GM21825 (cell line): ENCODE measurements at regions not wholly inside any gene's neighbourhood (a gene's known extent, or its start where the extent isn't known, plus 50 kb on each side); places are given as distances from the start of the nearest gene placed in this dataset.
"Not testable (repeated sequence)": the region's sequence is repeated elsewhere in the genome, so short reads cannot be mapped to it uniquely, and the experiment has no call there.

Experiments used
- ATAC-seq: cut with Tn5 transposase; IDR thresholded peaks from one replicate; pipeline ENCODE4 v1.9.1; 2021; ENCODE audit warnings: mild to moderate bottlenecking, moderate library complexity; ENCODE audit not compliant: unreplicated experiment

DNA sequence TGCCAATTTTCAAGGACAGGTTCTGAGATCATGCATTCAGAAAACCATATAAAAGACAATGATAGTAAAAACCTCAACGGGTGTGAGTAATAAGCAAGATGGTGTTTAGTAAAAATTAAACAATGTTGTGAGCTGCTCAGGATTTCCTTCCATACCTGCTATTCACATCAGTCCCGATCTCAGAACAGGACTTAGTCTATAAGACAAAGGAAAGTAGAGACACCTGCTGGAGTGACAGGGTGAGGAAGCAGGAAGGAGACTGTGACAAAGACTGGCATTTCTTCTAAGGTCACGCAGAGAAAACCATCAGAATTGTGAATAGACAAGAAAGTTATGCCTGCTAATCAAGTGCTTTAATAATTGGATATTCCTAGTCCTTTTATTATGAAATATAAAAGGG is 648.0 kb downstream of the DACH1 start:
- ATAC-seq = no peak

DNA sequence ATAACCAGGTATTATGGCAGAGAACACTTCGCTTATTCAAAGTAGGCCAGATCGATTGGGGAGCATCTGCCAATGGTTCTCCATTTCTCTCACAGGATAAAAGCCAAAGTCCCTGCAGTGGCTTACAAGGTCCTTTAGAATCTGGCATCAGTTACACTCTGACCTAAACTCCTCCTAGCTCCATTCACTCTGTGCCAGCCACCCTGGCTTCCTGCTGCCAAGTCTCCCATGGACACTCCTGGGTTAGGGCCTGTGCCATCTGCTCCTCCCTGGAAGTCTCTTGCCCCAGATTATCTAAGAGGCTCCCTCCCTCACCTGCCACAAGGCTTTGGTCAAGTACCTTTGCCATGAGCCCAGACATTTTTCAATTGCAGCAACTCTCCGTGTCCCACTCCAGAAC is 649.2 kb downstream of the DACH1 start:
- no peak for ATAC-seq

DNA sequence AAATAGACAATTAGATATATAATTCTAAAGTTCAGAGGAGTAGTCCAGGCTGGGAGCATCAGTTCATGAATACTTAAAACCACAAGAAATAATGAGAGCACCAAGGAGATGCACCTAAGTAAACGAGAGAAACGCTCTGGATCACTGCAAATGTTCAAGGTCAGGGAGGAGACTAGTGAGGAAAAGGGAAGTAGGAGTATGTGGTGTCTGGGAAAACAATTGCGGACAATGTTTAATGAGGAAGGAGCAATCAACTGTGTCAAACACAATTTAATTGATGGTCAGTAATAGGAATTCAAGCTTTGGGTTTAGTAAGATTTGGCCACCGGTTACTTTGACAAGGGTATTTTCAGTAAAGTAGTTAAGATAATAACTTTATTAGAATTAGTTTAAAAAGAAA is 652.2 kb downstream of the DACH1 start:
- no peak for ATAC-seq

DNA sequence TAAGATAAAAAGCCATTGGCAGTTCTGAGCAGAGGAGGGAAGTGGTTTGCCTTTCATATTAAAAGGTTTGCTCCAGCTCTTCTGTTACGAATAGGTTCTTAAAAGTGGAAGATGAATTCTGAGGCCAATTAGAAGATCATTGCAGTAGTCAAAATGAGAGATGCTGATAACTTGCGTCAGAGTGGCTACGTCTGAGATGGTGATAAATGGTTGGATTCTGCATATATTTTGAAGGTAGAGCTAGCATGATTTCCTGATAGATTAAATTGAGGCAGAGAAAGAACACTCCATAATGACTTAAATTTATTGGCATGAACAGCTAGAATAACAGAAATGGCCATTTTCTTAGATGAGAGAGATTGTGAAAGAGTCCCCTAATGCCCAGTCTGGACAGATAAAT is 652.6 kb downstream of the DACH1 start:
- ATAC-seq = no peak

DNA sequence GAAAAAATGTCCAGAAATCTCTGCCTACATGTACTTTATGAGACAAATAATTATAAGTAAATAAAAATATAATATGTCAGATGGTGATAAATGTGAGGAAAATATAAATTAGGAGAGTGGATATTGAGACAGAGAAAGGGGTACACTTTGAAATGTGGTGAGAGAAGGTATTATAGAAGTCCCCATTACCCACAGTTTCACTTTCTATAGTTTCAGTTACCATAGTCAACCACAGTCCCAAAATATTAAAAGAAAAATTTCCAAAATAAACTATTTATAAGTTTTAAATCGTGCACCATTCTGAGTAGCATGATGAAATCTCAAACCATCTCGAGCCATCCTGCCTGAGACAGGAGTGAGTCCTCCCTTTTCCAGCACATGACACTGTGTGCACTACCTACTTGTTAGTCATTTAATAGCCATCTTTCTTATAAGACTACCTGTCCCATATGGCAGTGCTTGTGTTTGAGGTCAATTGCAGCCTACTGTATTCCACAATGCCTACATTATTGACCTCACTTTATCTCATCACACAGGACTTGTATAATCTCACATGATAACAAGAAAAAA is 653.7 kb downstream of the DACH1 start:
- no peak for ATAC-seq

DNA sequence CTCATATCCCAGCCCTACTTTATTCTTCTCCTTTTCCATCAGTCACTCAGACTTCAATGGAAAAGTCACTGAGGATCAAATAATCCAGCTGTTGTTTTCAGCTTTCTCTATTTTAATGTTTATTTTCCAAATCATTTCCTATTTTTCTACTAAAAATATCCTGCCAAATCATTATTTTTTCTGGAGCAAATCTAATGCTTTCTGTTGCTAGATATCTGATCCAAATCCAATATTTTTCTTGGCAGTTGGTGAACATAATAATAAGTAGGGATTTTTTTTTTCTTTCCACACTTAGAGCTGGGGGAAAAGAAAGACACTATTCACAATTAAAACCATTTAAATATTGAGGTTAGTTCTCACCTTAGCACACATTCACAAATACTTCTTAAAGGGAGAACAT is 656.1 kb downstream of the DACH1 start:
- no peak for ATAC-seq

DNA sequence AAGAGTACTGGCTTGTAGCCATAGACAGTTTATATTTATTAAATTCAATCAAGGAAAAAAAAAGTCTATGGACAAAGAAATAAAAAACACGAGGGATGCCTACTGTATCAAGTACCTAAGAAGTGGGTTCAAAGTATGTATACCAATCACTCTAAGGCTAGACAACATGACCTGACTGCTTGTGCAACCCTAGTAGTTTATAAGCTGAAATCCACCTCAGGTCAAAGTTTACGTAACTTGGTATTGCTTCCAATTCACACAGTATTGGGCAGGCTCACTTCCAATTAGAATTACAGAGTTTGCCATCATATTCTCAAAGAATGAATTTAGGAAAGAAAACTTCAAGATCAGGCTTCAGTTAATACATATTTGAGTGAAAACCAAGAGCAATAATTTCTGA is 657.8 kb downstream of the DACH1 start:
- ATAC-seq = no peak

DNA sequence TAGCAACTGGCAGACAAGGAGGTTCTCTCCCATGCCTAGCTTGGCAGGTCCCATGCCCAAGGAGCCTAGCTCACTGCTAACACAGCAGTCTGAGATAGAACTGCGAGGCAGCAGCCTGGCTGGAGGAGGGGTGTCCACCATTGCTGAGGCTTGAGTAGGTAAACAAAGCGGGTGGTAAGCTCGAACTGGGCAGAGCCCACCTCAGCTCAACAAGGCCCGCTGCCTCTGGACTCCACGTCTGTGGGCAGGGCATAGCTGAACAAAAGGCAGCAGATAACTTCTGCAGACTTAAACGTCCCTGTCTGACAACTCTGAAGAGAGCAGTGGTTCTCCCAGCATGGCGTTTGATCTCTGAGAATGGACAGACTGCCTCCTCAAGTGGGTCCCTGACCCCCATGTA is 682.4 kb downstream of the DACH1 start:
- ATAC-seq = not testable (repeated sequence)

DNA sequence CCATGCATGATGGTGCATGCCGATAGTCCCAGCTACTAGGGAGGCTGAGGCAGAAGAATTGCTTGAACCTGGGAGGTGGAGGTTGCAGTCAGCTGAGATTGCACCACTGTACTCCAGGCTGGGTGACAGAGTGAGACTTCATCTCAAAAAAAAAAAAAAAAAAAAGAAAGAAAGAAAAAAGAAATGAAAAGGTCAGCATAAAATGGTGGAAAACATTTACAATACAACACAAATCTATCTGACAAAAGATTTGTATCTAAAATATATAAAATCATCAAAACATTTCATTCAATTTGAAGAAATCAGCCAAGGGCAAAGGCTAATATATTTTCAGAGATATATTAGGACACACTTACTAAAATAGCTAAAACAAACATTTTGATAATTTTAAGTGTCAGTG is 683.7 kb downstream of the DACH1 start:
- not testable (repeated sequence) for ATAC-seq

DNA sequence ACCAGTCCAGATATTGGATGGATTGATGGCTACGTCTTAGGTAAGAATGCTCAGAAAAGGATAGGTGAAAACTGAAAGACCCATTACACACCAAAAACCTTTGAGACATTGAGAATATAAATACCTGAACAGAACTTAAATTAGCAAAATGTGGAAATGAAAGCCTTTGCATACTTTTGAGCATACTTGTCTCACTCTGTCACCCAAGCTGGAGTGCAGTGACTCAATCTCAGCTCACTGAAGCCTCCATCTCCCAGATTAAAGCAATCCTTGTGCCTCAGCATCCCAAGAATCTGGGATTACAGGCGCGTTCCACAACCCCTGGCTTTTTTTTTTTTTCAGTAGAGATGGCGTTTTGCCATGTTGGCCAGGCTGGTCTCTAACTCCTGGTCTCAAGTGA is 695.3 kb downstream of the DACH1 start:
- no peak for ATAC-seq

DNA sequence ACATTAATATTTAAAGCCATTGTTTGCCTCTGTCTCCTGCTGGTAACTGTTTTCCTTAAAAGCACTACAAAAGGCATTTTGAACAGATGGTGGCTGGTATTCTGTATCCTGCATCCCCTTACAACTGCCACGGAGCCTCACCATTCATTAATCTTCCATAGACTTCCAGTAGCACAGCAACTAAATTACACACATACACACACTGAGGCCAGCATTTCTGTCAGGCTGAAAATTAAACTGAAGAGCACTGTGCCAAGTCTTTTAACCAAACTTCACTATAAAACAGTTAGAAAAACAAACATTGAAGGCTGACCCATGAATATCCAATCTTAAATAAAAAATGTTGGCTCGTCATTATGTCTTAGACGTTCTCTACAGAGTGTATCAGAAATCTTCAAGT is 697.8 kb downstream of the DACH1 start:
- no peak for ATAC-seq

DNA sequence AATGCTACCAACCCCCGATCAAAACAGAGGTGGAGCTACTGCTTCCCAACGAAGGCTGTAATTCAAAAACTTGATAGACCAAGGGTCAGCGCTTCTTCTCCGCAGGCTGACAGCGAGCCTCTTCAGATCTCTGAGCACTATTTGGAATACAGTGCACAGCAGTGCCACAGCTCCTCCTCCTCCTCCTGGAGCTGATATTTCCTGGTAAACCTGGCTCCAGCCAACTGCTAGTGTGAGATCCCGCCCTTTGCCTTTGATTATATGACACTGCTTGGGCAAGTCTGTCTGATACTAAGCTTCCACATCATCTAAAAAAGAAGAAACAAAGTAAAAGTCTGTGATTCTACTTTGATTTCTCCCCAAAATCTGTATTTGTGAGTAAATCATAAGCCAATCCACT is 710.5 kb downstream of the DACH1 start:
- ATAC-seq = no peak

DNA sequence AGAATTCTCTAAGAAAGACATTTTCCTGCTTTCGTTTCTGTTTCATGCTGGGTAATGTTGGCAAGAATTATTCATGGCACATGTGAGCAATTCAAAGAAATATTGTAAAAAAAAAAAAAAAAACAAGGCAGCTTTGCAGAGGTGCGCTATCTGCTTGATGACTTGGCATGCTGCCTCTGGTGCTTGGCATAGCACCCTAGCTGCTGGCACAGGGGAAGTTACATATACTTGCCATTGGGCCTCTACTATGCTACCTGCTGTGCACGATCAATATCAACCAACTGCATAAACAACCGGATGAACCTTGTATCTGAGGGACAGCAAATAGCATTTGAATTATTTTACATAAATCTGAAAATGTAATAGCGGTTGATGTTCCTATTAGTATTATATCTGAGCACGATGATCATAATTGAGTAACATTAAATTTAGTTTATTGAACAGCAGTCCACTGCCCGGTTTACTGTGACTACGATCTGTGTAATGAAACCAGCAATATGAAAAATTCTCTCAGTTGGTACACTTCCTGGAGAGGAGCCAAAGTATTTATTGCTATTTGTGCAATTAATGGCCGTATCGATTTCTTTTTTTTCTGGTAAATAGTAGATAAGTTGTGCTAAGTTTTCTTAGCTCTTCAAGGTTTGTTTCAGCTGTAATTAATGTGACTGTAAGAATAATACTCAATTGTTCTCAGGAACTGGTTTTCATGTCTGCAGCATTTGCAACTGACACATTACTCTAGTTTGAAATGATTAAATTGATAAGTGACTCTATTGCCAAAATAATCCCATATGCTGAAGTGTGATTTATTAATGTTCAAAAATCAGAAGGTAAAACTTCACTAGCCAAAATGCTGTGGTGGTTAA is 717.3 kb downstream of the DACH1 start:
- ATAC-seq = no peak

DNA sequence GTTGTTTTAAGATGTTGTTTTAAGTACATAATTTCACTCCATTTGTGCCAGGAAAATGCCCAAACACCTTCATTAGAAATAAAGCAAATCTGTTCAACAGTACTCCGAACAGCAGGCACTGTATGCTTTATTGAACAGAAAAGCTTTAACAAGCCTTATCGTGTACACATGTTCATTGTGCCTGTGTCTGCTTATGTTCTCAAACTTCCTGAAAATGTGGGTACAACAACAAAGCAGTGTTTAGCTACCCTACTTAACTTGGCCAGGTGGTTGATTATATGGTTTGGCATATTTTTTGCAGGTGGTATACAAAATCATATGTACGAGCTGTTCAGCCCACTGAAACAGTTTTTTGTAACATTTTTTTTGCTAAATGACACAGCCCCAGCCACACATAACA is 718.0 kb downstream of the DACH1 start:
- ATAC-seq = no peak

DNA sequence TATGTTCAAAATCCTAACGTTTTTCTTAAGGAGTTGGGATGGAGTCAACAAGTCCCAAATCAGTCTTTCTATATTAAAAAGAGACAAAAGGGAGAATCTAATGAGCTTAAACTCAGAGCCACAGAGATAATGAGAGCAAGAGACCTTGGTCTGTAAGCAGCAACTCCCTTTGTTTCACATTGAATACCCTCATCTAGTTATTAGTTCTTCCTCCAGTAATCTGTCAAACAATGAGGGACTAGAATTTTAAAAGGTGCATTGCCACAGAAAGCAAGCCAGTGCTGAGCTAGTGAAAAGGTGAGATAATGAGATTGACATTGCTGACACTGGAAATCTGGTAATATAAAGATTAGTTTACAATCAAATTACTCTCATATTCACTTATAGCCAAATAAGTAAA is 718.6 kb downstream of the DACH1 start:
- ATAC-seq = no peak

DNA sequence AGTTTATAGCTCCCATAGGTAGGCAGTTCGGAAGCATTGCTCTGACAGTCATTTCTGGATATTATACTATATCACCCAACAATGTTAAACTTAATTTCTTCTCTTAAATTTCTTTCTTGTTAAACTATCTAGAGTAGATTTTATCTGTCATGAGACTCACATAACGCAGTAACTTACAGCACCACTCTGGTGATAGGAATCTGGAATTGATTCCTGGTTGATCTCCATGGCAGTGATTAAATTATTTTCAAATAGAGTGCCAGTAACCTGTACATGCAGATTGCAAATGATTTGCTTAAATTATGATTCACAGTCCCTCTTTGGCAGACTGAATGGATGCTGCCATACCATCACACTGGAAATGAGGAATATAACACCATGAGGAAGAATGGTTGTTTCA is 722.1 kb downstream of the DACH1 start:
- no peak for ATAC-seq

DNA sequence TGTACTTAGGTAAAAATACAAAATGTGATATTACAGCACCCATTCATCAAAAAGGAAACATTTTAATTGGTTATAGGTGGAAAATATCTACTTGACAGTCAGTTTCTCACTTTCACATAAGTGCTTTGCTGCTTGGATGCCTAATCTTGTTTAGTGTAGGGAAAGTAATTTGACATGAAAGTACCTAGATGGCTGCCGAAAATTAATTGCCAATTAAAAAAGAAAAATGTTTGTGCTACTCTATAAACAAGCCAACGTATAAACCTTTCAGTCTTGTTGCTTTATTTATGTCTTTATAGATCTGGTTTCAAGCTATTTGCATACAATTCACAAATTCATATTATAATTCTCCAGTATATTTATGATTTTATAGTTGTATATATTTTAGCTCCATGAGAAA is 729.9 kb downstream of the DACH1 start:
- no peak for ATAC-seq

DNA sequence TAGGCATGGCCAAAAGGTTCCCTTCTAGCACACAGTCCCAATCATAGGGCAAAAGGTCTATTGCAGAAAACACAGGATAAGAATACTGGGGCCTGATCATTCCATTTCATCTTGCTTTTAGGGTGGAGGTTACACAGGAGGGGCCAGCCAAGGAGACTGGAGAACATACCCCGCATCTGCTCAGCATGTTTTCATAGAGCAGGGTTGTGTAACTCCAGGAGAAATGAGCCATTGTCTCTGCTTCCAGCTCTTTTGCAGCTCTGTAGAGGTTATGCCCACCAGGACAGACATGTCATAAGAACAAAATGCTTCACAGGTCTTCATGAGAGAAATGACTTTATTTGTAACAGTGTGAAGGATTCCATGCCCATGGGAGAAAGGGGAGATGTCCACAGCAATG is 742.8 kb downstream of the DACH1 start:
- ATAC-seq = no peak

DNA sequence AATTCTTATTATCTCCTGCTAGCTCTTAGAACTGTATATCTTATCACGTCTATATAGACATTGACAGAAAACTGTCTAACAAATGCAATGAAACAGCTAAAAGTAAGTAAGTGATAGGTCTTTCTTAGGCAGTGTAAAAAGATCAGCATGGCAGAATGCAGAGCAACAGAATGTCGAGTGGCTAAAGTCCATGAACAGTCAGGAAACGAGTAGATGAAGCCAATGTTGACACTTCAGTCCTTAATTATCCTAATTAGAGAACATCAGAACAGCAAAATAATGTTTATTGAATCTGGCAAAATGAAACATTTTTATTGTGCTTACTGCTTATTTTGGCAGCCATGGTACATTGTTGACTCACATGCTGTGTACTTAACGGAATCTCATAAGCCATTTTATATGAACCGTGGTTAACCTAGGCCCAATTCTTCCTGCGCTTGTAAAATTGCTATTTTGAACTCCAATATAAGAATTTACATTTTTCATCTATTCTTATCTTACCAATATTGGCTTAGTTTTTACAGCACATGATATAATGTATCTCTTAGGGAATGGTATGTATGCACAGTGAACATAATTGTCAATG is 748.1 kb downstream of the DACH1 start:
- no peak for ATAC-seq

DNA sequence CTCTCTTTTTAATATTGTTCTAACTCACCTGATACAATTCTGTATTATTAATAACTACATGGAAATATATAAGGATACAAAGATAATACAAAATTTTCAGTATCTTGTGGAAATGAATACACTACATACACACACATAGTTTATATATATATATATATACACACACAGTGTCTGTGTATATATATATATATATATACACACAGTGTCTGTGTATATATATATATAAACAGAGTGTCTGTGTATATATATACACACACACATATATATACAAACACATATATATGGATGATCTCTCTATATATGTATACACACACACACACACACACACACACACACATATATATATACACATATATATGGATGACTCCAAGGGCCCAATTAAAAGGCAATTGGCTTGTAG is 749.1 kb downstream of the DACH1 start:
- ATAC-seq = no peak

DNA sequence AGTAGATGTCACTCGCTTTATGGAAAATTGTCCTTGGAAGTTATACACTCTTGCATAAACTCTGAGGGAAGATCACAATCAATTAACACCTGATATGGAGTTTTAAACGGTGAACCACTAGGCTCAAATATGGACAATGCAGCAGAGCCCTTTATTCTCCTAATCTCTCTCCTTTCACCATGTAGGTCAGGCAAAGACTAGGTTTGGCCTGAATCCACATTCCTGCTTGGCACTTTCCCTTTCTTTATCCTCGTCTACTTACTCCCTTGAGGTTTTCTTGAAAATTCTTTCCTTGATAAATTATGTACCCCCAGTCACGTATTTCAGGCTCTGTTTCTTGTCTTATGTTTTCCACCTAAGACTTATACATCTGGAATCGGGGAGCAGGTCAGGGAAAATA is 751.7 kb downstream of the DACH1 start:
- ATAC-seq = no peak

DNA sequence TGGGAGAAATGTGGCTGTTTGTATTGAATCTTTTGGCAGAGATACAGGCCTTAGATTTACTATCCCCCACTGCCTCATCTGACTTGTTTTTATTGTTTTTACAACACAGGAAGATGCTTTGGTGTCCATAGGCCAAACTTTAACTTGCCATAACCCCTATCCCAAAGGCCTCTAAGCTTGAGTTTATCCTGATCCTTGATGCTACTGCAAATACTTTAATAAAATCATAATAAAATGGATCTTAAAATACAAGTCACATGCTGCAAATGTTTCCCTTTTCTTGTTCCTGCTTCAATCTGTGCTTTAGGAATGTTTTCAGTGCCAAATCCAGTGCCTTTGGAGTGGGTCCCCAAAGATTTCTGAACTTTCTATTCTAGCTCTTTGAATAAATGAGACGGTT is 770.6 kb downstream of the DACH1 start:
- ATAC-seq = no peak
